Astrocyte of the cerebellum (primary cell): ENCODE measurements at regions not wholly inside any gene's neighbourhood (a gene's known extent, or its start where the extent isn't known, plus 50 kb on each side); places are given as distances from the start of the nearest gene placed in this dataset.

ENCODE experiments used
- DNase-seq: peaks from one replicate; pipeline ENCODE4 v3.0.0-alpha.2; 2011; ENCODE audit warnings: low read depth
- H3K4me3 ChIP-seq: 2 replicates; pipeline ENCODE4 v1.5.1; 2011; ENCODE audit warnings: mild to moderate bottlenecking, low read depth, low read length, moderate library complexity
- CTCF ChIP-seq: IDR thresholded peaks from 2 replicates; pipeline ENCODE4 v1.5.1; 2012; ENCODE audit warnings: low read length, low read depth, moderate library complexity, mild to moderate bottlenecking; ENCODE audit errors: missing control alignments
- in situ Hi-C: cut with HindIII; loops from 2 replicates; pipeline ENCODE4 v1.10.0; 2017; ENCODE audit warnings: low sequenced_read_pairs

GRCh38 chr10:62715383-62715782 lies 89.1 kb upstream of the ADO start:
- DNase-seq, result no peak
- in situ Hi-C loops, result no loop called here
- TF ChIP-seq CTCF, result no peak
- H3K4me3 ChIP-seq, result no peak overlapping the region

- no peak for DNase-seq
- TF ChIP-seq CTCF, result no peak
- H3K4me3 ChIP-seq, result no peak overlapping the region
- in situ Hi-C loops, result no loop called here
These were observed 85.9 kb upstream of the ADO start for GRCh38 chr10:62718585-62718984.

GRCh38 chr10:62719061-62719460 lies 85.5 kb upstream of the ADO start:
- in situ Hi-C loops, result no loop called here
- TF ChIP-seq CTCF, result no peak
- DNase-seq, result no peak
- H3K4me3 ChIP-seq, result no peak overlapping the region

- H3K4me3 ChIP-seq, result no peak overlapping the region
- no peak for TF ChIP-seq CTCF
- no peak for DNase-seq
- in situ Hi-C loops, result no loop called here
These were observed 82.8 kb upstream of the ADO start for GRCh38 chr10:62721687-62722086.

GRCh38 chr10:62723375-62723774 lies 81.1 kb upstream of the ADO start:
- TF ChIP-seq CTCF, result no peak
- no peak for DNase-seq
- in situ Hi-C loops, result no loop called here
- no peak overlapping the region for H3K4me3 ChIP-seq

- no peak for DNase-seq
- in situ Hi-C loops, result no loop called here
- TF ChIP-seq CTCF, result no peak
- no peak overlapping the region for H3K4me3 ChIP-seq
These were observed 80.1 kb upstream of the ADO start for GRCh38 chr10:62724465-62724864.

GRCh38 chr10:62726142-62726541 lies 78.4 kb upstream of the ADO start:
- H3K4me3 ChIP-seq, result no peak overlapping the region
- DNase-seq, result no peak
- TF ChIP-seq CTCF, result no peak
- in situ Hi-C loops, result no loop called here
